GM06990 (cell line): ENCODE measurements at regions not wholly inside any gene's neighbourhood (a gene's known extent, or its start where the extent isn't known, plus 50 kb on each side); places are given as distances from the start of the nearest gene placed in this dataset.

Source experiments
- DNase-seq: peaks from one replicate; pipeline ENCODE4 v3.0.0-alpha.2; 2011; ENCODE audit not compliant: insufficient read length; ENCODE audit errors: extremely low read depth
- H3K27me3 ChIP-seq: replicated peaks from 2 replicates; pipeline ENCODE4 v1.6.0; 2011; ENCODE audit warnings: low read length; ENCODE audit not compliant: control insufficient read depth, insufficient read depth
- H3K36me3 ChIP-seq: 2 replicates; pipeline ENCODE4 v1.5.1; 2011; ENCODE audit warnings: low read length; ENCODE audit not compliant: control insufficient read depth, insufficient read depth
- H3K4me3 ChIP-seq: replicated peaks from 2 replicates; pipeline ENCODE4 v1.5.1; 2011; ENCODE audit warnings: low read depth, mild to moderate bottlenecking, control low read depth, low read length
- CTCF ChIP-seq: IDR thresholded peaks from 2 replicates; pipeline ENCODE4 v1.5.1; 2011; ENCODE audit warnings: low read length, control low read depth, mild to moderate bottlenecking, inconsistent platforms; ENCODE audit not compliant: insufficient read depth, poor library complexity, severe bottlenecking

- no peak overlapping the region for H3K4me3 ChIP-seq
- DNase-seq = no peak
- no peaks in the 10 kb centered on the region; the same call in 1 of the 2 replicates for H3K27me3 ChIP-seq
- H3K36me3 ChIP-seq = no peaks in the 10 kb centered on the region
- no peak for TF ChIP-seq CTCF
Measured at GRCh38 chr9:135255841-135256580, 168.5 kb downstream of the OLFM1 start.

GRCh38 chr9:135256581-135257354, 169.3 kb downstream of the OLFM1 start:
- H3K27me3 ChIP-seq = no peaks in the 10 kb centered on the region; the same call in 1 of the 2 replicates
- TF ChIP-seq CTCF = no peak
- H3K36me3 ChIP-seq = no peaks in the 10 kb centered on the region
- no peak overlapping the region for H3K4me3 ChIP-seq
- DNase-seq = no peak

GRCh38 chr9:135258461-135258860, 171.0 kb downstream of the OLFM1 start:
- H3K36me3 ChIP-seq = no peaks in the 10 kb centered on the region
- DNase-seq = no peak
- TF ChIP-seq CTCF = no peak
- no peaks in the 10 kb centered on the region; the same call in 1 of the 2 replicates for H3K27me3 ChIP-seq
- H3K4me3 ChIP-seq = no peak overlapping the region

- Histone ChIP-seq H3K36me3 (no peaks in the 10 kb centered on the region), H3K27me3 (no peaks in the 10 kb centered on the region; the same call in 1 of the 2 replicates), H3K4me3 (no peak overlapping the region)
- TF ChIP-seq CTCF = no peak
- DNase-seq = no peak
Measured at GRCh38 chr9:135259273-135259672, 171.8 kb downstream of the OLFM1 start.

- Histone ChIP-seq H3K27me3 (no peaks in the 10 kb centered on the region; the same call in 1 of the 2 replicates), H3K4me3 (no peak overlapping the region), H3K36me3 (no peaks in the 10 kb centered on the region)
- no peak for TF ChIP-seq CTCF
- DNase-seq = no peak
Measured at GRCh38 chr9:135260221-135261180, 173.0 kb downstream of the OLFM1 start.
